Right ventricle myocardium superior (tissue), 1 donor: ENCODE measurements at regions not wholly inside any gene's neighbourhood (a gene's known extent, or its start where the extent isn't known, plus 50 kb on each side); places are given as distances from the start of the nearest gene placed in this dataset.
"Not testable (repeated sequence)": the region's sequence is repeated elsewhere in the genome, so short reads cannot be mapped to it uniquely, and the experiment has no call there.

Source experiments
- ATAC-seq: fragments of 200-7000 bp; cut with Tn5 transposase; one replicate; pipeline ENCODE4 v1.9.1; 2020; ENCODE audit warnings: mild to moderate bottlenecking; ENCODE audit not compliant: poor library complexity
- DNase-seq: peaks from one replicate; pipeline ENCODE4 v3.0.0-alpha.2; 2020
- intact Hi-C: fragments of 100-400 bp; cut with DNase I; formaldehyde crosslinking; loops from one replicate; pipeline ENCODE4 v1.11.2; 2022
- donor health status: DM: no; HTN: yes; CAD: no; lungs with severe emphysema.

DNA sequence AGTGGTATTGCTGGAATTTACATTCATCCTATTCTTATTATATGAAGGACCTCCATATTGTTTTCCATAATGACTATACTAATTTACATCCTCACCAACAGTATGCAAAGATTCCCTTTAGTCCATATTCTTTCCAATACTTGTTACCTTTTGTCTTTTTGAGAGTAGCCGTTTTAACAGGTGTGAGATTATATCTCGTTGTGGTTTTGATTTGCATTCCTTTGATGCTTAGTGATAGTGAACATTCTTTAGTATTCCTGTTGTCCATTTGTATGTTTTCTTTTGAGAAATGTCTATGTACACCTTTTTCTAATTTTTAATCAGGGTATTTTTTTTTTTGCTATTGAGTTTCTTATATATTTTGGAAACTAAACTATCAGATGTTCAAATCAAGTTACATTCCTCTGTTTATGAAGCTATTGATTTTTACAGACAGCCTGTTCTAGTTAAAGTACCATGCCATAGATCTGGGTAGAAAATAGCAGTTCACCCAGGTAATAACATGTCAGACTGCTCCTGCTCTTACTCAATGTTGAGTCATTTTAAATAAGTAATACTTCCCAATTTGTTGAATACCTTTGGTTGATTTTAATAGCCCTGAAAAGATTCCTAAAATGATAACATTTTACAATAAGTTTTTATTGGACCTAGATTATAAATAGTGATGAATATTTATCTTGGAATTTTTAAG is 1108.7 kb downstream of the NCAM2 start:
- intact Hi-C loops: no loop called here
- DNase-seq: no peak
- no peak for ATAC-seq

DNA sequence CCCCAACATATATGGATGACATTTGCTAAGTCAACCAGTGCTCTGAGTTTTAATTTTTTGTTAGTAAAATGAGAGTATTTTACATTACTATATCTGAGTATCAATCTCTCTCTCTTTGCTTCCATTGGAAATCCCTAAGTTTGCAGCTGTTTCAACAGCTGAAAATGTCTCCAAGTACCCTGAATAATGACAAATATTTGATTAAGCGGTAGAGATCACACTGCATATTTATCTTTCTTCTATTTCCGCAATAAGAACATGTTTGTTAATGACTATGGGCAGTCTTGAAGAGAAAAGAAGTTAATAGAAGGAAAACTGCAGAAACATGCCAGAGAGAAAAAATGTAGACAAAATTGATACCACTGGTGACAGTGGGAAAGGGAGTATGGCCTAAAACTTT is 1117.5 kb downstream of the NCAM2 start:
- intact Hi-C loops: no loop called here
- DNase-seq: no peak
- ATAC-seq: no peak

DNA sequence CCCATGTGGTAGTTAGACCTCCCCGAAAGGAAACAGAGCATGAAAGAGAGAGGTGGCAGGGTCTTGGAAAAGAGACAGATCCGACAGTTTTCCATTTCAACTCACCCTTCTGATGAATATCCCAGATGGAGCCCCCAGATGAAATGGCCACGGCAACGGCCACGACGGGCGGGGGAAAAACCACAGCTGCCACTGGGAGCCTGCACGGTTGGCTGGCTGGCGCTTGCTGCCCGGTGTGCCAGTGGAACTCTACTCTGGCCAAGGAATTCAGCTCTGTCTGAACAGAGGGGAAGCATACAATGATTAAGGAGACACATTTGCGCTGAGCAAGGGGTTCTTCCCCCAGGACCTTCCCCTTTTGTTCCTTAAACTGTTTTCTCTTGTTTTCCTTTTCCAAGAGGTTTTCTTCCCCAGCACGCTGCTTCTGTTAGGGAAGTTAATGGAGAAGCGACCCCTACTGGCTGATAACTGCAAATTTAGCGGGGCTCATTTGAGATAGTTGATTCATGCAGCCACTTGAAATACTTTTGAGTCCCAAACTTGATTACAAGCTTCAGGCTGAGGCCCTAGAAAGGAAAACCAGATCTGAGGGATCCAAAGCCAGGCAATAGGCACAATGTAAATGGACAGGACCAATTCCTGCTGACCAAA is 1122.5 kb downstream of the NCAM2 start:
- intact Hi-C loops: no loop called here
- ATAC-seq: no peak
- no peak for DNase-seq

DNA sequence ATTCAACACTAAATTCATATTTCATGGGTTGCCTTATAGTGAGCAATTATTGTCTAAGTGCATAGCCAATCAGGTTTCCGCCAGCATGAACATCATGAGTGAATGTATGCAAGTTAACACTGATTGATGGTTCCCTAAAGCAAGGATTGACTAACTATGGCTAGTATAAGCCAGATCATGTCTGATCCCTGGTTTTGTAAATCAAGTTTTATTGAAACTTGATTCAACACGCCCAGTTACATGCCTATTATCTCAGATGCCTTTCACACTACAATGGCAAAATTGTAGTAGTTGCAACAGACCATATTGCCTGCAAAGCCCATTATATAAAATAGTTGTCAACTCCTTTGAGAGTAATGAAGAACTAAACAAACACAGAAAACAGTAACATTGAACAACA is 1127.4 kb downstream of the NCAM2 start:
- intact Hi-C loops: no loop called here
- DNase-seq (no peak), ATAC-seq (no peak)

DNA sequence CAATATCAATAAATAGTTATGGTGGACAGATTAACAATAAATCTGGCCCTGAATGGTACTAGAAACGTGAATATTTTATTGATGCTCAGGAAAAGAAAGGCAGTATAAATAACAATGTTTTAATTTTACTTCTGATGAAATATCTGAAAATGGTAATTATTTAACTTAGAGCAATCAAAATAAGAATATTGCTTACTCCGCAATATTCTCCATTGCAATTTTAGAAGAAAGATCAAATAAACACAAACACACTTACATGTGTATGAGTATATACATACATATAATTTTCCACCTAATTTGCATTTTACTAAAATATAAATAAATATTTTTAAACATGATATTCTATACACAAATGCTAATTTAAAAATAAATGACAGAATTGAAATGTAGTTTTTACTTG is 1130.5 kb downstream of the NCAM2 start:
- no peak for DNase-seq
- intact Hi-C loops: no loop called here
- no peak for ATAC-seq

DNA sequence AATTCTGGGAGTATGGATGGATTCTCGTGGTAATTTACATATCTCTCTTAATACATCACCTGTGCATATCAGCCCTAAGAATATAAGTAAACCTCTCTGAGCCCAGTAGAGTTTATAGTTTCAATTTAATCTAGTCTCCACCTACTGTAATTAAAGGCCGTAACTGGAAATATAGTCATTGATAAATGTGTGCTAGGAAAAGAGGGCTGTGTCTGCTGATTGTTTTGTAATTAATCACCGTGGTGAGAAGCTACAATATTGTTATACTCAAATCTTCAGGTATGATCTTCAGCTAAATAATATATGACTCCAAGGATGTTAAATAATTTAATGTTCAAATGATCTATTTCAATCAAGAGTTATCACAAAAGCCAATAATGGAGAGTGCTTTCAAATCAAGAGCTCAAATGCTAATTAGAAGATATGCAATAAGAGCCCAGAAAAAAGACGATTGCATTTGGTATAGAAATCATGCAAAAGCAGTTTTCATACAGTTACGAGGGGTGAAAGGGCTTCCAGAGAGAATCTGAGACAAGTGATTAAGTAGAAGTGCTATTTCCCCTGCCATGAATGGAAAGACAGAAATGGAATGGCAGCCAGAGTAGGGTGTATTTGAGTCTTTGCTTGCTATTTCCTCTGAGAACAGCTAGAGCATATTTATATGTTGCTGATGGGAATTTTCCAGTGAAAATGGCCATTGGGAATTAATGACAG is 1134.3 kb downstream of the NCAM2 start:
- intact Hi-C loops: no loop called here
- ATAC-seq: no peak

DNA sequence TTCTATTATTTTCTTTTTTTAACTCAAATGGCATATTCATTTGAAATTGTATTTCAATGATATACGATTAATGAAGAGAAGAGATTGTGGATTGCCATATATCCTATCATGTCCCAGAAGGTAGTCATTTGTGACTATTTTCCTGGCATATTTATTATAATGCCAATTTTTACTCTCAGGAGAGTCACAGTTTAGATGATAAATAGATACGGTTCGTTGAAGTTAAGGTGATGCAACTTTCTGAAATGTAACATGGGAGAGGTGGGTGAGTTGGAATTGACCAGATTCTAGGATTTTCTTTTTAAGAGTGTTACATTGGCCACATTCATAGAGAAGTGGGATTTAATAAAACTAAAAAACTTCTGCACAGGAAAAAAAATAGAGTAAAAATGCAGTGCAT is 1138.5 kb downstream of the NCAM2 start:
- intact Hi-C loops: no loop called here
- ATAC-seq (no peak), DNase-seq (no peak)

More for the DNA sequence above, 1134.3 kb downstream of the NCAM2 start:
- no peak for DNase-seq

DNA sequence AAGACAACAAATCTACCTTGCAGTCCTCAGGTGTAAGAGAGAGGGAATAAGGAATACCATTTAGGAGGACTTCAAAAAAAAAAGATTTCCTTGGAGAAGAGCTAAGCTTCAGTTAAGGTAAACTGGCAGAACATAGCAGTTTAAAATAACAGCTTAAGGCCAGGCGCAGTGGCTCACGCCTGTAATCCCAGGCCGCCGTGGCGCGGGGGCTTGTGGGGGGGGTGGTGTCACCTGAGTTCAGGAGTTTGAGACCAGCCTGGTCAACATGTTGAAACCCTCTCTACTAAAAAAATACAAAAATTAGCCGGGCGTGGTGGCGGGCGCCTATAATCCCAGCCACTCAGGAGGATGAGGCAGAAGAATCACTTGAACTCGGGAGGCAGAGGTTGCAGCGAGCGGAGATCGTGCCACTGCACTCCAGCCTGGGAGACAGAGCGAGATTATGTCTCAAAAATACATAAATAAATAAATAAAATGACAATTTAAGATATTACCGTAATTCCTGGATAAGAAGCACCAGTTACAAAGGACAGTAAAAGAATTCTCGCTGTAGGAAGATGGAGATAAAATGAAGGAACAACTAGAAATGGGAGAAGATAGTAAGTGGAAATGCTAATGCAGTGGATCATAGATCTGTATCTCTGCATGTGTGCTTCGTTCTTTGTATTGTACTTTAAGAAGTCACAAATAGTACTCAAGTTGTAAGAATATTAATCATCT is 1140.2 kb downstream of the NCAM2 start:
- DNase-seq (no peak), ATAC-seq (no peak)
- intact Hi-C loops: no loop called here

DNA sequence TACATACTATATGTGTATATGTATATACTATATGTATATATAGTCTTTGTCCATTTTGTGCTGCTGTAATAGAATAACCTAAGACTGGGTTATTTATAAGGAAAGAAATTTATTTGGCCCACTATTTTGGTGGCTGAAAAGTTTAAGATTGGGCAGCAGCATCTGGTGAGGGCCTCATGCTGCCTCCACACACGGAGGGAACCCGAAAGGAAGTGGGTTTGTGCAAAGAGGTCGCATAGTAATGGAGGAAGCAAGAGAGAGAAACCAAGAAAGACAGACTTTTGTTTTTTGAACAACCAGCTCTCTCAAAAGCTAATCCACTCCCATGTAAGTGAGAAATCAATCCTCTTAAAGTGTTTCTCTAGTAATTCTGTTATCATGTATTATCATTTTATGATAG is 1147.3 kb downstream of the NCAM2 start:
- DNase-seq (no peak), ATAC-seq (no peak)
- intact Hi-C loops: no loop called here

DNA sequence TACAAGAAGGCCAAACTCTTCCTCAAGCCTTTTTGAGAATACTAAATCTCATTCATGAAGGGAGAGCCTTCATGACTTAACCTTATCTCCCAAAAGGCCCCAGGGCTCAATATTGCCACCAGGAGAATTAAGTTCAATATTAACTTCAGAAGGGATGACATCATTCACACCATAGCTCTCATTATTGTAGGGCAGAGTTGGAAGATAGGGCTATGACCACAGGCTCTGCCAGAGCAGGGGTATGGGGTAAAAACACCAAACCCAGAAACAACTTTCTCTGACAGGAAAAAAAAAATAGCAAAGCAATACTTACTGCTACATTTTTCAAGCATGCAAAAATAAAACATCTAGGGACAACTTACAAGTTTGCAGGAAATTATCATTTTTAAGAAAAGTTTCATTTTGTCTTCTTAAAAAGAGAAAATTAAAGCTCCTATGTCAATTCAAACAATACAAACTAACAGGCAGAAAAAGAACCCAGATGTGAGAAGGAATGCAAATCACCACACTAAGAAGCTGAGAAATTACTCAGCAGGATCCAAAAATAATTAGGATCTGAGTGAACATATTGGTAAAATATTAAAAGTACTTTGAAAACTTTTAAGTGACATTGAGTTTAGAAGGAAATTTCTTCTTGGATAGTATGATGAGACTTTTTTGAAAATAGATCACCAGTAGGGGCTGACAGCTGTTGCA is 1156.5 kb downstream of the NCAM2 start:
- intact Hi-C loops: no loop called here
- DNase-seq (no peak), ATAC-seq (no peak)

DNA sequence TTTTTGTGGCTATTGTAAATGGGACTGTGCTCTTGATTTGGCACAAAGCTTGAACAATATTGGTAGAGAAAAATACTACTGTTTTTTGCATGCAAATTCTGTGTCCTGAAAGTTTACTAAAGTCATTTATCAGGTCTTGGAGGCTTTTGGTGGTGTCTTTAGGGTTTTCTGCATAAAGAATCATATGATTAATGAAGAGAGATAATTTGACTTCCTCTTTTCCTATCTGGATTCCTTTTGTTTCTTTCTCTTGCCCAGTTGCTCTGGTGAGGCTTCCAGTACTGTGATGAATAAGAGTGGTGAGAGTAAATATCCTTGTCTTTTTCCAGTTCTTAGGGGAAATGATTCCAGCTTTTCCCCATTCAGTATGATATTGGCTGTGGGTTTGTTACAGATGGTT is 1166.7 kb downstream of the NCAM2 start:
- no peak for DNase-seq
- no peak for ATAC-seq
- intact Hi-C loops: no loop called here

DNA sequence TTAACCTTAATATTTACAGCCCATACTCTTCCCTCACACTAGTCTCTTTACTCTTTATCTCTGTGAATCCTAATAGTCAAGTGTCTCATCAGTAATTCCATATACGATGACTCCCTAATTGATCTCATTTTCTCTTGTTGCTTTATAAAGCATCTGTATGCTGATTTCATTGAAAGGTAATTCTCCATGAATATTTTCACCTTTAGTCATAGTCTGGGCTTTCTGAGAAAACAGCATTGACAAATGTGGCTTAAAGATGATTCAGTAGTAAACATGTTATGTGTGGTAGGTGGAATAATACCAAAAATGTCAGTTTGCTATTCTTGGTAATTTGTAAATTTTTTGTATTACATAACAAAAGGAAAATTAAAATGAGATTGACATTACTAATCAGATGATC is 1176.5 kb downstream of the NCAM2 start:
- intact Hi-C loops: no loop called here
- no peak for ATAC-seq
- no peak for DNase-seq

DNA sequence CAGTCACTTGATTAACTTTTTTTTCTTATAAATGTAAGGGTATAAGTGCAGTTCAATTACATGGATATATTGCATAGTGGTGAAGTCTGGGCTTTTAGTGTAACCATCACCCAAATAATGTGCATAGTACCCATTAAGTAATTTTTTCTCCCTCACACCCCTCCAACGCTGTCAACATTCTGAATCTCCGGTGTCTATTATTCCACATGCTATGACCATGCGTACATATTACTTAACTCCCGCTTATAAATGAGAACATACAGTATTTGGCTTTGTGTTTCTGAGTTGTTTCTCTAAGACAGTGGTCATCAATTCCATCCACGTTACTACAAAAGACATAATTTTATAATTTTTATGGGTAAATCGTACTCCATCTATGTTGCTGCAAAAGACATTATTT is 1191.1 kb downstream of the NCAM2 start:
- intact Hi-C loops: no loop called here
- ATAC-seq (no peak), DNase-seq (no peak)

DNA sequence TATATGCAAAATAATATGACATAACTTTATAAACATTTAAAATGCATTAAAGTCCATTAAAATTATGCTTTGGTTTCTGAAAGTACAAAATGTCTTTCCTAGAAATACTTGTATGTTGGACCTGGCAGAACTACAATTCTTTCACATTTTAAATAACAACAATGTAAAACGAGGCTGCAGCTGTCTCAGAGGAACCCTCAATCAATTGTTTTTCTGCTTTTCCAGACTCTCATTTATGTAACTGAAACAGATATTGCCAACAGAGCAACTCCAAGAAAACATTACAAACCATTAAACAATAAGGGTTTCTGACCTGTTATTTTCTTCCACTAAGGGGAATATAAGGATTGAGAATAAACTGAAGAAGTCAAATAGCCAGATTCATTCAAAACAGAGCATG is 1193.4 kb downstream of the NCAM2 start:
- no peak for DNase-seq
- ATAC-seq: no peak
- intact Hi-C loops: no loop called here

DNA sequence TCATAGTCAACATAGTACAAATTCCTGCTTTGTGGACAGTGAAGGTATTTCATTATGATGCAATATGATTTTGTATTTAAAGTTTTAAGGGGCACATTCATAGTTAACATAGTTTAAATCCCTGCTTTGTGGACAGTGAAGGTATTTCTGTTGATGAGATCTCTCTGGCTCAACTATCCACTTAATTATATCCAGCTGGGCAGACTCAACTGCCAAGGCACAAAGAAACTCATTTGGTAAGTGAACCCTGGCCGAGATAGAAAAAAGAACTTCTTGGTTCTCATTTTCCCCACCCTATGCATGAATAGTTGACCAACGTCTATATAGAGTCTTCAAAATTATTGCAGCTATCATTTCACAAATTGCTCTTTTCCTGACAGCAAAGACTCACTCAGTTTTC is 1194.6 kb downstream of the NCAM2 start:
- intact Hi-C loops: no loop called here
- DNase-seq (no peak), ATAC-seq (no peak)

DNA sequence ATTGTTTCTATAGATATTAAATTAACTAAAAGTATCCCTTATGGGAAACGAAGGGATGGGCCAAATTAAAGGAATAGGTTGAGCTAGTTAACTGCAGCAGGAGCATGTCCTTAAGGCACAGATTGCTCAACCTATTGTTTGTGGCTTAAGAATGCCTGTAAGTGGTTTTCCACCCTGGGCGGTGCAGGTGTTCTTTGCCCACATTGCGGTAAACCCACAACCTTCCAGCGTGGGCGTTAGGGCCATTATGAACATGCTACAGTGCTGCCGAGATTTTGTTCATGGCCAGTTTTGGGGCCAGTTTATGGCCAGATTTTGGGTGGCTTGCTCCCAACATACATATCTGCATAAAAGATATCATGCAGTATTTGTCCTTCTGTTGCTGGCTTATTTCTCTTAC is 1196.8 kb downstream of the NCAM2 start:
- ATAC-seq, DNase-seq, intact Hi-C loops: not testable (repeated sequence)

DNA sequence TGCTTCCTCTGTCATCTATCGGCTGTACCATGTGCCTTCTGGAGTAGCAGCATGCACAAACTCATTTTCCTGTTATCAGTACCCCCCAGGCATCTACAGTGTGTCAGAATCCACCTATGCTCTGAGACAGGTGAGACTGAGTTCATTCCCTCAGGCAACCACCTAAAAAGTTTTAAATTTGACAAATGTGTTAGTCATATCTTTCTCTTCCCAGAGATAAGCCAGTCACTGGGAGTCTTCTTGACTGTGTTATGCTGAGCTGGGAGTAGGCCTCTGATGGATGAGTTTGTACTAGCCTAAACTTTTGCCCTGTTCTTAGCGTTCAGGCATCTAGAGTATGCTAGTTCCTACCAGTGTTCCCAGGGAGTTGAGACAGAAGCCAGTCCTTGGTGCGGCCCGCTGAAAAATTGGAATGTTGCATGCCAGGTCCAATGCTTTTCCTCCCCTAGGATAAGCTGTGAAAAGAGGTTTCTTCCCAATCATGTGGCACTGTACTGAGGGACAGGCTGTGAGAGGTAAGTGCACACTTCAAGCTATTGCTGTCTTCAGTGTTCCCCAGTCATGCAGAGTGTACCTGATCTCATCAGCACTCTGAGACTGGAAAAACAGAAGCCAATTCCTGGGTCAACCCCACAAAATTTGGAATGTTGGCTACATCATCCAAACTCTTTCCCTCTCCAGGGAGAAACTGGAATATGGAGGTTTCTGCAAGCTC is 1202.3 kb downstream of the NCAM2 start:
- DNase-seq: no peak
- no peak for ATAC-seq
- intact Hi-C loops: no loop called here

DNA sequence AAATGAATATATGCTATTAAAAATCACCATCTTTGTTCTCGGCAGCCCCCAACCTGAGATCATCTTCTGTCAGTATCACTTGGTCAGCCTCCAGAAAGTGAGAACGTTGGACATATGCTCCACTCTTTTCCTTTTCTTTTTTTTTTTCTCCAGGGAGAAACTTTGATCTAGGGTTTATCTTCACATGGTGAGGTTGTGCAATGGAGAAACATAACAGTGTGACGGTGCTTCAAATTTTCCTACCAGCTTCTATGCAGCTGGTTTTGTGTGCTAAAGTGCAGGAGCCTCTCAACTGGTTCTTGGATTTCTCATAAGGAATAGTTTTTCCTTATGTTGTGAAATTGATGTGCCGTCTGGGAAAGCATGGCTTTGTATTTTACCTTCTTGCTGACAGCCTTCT is 1202.9 kb downstream of the NCAM2 start:
- ATAC-seq: no peak

More for the DNA sequence above, 1202.9 kb downstream of the NCAM2 start:
- no peak for DNase-seq
- intact Hi-C loops: no loop called here
